Activated T-cell treated with anti-CD3 and anti-CD28 coated beads, Interleukin-2, amount 50 U/mL, for 4 hours (primary cell): ENCODE measurements at regions not wholly inside any gene's neighbourhood (a gene's known extent, or its start where the extent isn't known, plus 50 kb on each side); places are given as distances from the start of the nearest gene placed in this dataset.

ENCODE experiments used
- ATAC-seq, 2 donors: fragments of 200-7000 bp; cut with Tn5 transposase; one replicate each; pipeline ENCODE4 v1.10.0; 2021
- DNase-seq: peaks from one replicate; pipeline ENCODE4 v3.0.0-alpha.2; 2020
- H3K27me3 Mint-ChIP-seq: one replicate; pipeline ENCODE4 v1.8.0; 2021; ENCODE audit warnings: low read depth, mixed read lengths
- H3K36me3 Mint-ChIP-seq: one replicate; pipeline ENCODE4 v1.8.0; 2022; ENCODE audit warnings: mixed read lengths; ENCODE audit not compliant: insufficient read depth
- H3K4me1 Mint-ChIP-seq: one replicate; pipeline ENCODE4 v1.8.0; 2021; ENCODE audit warnings: low read depth, mixed read lengths
- H3K4me3 Mint-ChIP-seq: one replicate; pipeline ENCODE4 v1.8.0; 2021; ENCODE audit warnings: mild to moderate bottlenecking, moderate library complexity, mixed read lengths
- H3K9me3 Mint-ChIP-seq: one replicate; pipeline ENCODE4 v1.8.0; 2021; ENCODE audit warnings: mixed read lengths

GRCh38 chr13:99133230-99133629 is 67.4 kb upstream of the UBAC2 start:
- H3K4me1 Mint-ChIP-seq: no peaks in the 10 kb centered on the region
- no peaks in the 10 kb centered on the region for H3K36me3 Mint-ChIP-seq
- no peak for DNase-seq
- H3K9me3 Mint-ChIP-seq: no peaks in the 10 kb centered on the region
- no peak for ATAC-seq
- no peak overlapping the region for H3K4me3 Mint-ChIP-seq
- no peaks in the 10 kb centered on the region for H3K27me3 Mint-ChIP-seq

- Mint-ChIP-seq H3K4me3 (no peak overlapping the region), H3K36me3 (no peaks in the 10 kb centered on the region), H3K27me3 (no peaks in the 10 kb centered on the region), H3K9me3 (no peaks in the 10 kb centered on the region), H3K4me1 (no peaks in the 10 kb centered on the region)
- DNase-seq: no peak
- ATAC-seq: no peak
These were observed 66.8 kb upstream of the UBAC2 start for GRCh38 chr13:99133848-99134247.

GRCh38 chr13:99135591-99135990 is 65.1 kb upstream of the UBAC2 start:
- H3K27me3 Mint-ChIP-seq: no peaks in the 10 kb centered on the region
- DNase-seq (no peak), ATAC-seq (no peak)
- H3K4me1 Mint-ChIP-seq: no peaks in the 10 kb centered on the region
- H3K4me3 Mint-ChIP-seq: no peak overlapping the region
- H3K9me3 Mint-ChIP-seq: no peaks in the 10 kb centered on the region
- H3K36me3 Mint-ChIP-seq: no peaks in the 10 kb centered on the region

- Mint-ChIP-seq H3K27me3 (peaks cover under 1% of the 10 kb centered on the region), H3K4me1 (no peaks in the 10 kb centered on the region), H3K4me3 (no peak overlapping the region), H3K9me3 (no peaks in the 10 kb centered on the region), H3K36me3 (no peaks in the 10 kb centered on the region)
- ATAC-seq (no peak), DNase-seq (no peak)
These were observed 64.2 kb upstream of the UBAC2 start for GRCh38 chr13:99136427-99136954.

GRCh38 chr13:99140831-99141230 is 59.8 kb upstream of the UBAC2 start:
- Mint-ChIP-seq H3K36me3 (no peaks in the 10 kb centered on the region), H3K9me3 (no peaks in the 10 kb centered on the region), H3K4me1 (no peaks in the 10 kb centered on the region), H3K27me3 (peaks cover 5% of the 10 kb centered on the region), H3K4me3 (no peak overlapping the region)
- DNase-seq (no peak), ATAC-seq (no peak)

GRCh38 chr13:99143904-99144303 is 56.8 kb upstream of the UBAC2 start:
- Mint-ChIP-seq H3K9me3 (no peaks in the 10 kb centered on the region), H3K4me1 (no peaks in the 10 kb centered on the region), H3K27me3 (peaks cover 5% of the 10 kb centered on the region), H3K4me3 (no peak overlapping the region), H3K36me3 (no peaks in the 10 kb centered on the region)
- ATAC-seq (no peak), DNase-seq (no peak)

- H3K9me3 Mint-ChIP-seq: no peaks in the 10 kb centered on the region
- H3K4me3 Mint-ChIP-seq: no peak overlapping the region
- H3K27me3 Mint-ChIP-seq: peaks cover 5% of the 10 kb centered on the region
- ATAC-seq (no peak), DNase-seq (no peak)
- no peaks in the 10 kb centered on the region for H3K4me1 Mint-ChIP-seq
- no peaks in the 10 kb centered on the region for H3K36me3 Mint-ChIP-seq
These were observed 56.3 kb upstream of the UBAC2 start for GRCh38 chr13:99144306-99144705.

- H3K4me1 Mint-ChIP-seq: no peaks in the 10 kb centered on the region
- DNase-seq (no peak), ATAC-seq (no peak)
- H3K36me3 Mint-ChIP-seq: no peaks in the 10 kb centered on the region
- no peaks in the 10 kb centered on the region for H3K9me3 Mint-ChIP-seq
- peaks cover 5% of the 10 kb centered on the region for H3K27me3 Mint-ChIP-seq
- no peak overlapping the region for H3K4me3 Mint-ChIP-seq
These were observed 55.2 kb upstream of the UBAC2 start for GRCh38 chr13:99145461-99145860.

GRCh38 chr13:99150575-99151361 is 49.9 kb upstream of the UBAC2 start:
- Mint-ChIP-seq H3K27me3 (no peaks in the 10 kb centered on the region), H3K4me3 (no peak overlapping the region), H3K36me3 (no peaks in the 10 kb centered on the region), H3K9me3 (no peaks in the 10 kb centered on the region), H3K4me1 (peaks cover 3% of the 10 kb centered on the region)
- DNase-seq: no peak
- ATAC-seq: no peak
